ENCODE measurements at regions not wholly inside any gene's neighbourhood (a gene's known extent, or its start where the extent isn't known, plus 50 kb on each side); places are given as distances from the start of the nearest gene placed in this dataset.
"Not testable (repeated sequence)": the region's sequence is repeated elsewhere in the genome, so short reads cannot be mapped to it uniquely, and the experiment has no call there.

GRCh38 chr14:43258396-43258795 lies 1248.7 kb downstream of the FSCB start:
- DNase-seq: no peak

- not testable (repeated sequence) for DNase-seq
These were observed 1250.1 kb downstream of the FSCB start for GRCh38 chr14:43256996-43257395.

DNA sequence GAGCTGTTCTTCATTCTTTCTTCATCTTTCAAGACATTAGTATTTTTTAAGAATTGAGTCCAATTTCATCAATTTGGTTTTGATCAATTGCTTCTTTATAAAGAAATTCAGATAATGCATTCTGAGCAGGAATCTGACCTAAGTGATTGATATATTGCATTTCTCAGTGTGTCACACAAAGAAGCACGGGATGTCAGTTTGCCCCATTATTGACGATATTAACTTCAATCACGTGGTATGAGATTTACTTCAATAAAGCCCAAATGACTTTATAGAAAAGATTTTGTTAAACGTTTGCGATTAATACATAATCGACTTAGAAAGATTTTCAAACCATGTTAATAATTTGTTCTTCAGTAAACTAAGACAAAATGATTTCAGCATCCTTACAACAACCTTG lies 1254.2 kb downstream of the FSCB start:
- DNase-seq: no peak

DNA sequence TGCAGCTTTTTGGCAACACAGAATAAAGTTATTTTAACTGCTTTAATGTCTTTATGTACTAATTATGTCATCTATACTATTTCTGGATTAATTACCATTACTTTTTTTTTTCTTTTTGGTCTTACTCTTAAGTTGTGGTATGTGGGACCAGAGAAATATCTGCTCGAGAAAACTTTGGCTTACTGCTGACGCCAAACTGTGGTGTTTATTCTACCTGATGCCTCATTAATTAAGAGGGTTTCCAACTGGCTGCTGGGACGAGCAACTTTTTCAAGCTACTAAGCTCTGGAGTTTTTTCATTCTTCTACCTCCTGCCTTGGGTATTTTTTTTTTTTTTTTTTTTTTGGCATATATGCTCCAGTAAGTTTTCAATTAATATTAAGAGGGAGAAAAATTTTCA lies 1257.5 kb downstream of the FSCB start:
- DNase-seq: no peak

- DNase-seq: no peak
These were observed 1258.0 kb downstream of the FSCB start for GRCh38 chr14:43249116-43249515.

GRCh38 chr14:43247877-43248276 lies 1259.2 kb downstream of the FSCB start:
- DNase-seq: no peak

- DNase-seq: no peak
These were observed 1262.9 kb downstream of the FSCB start for GRCh38 chr14:43244142-43244625.

DNA sequence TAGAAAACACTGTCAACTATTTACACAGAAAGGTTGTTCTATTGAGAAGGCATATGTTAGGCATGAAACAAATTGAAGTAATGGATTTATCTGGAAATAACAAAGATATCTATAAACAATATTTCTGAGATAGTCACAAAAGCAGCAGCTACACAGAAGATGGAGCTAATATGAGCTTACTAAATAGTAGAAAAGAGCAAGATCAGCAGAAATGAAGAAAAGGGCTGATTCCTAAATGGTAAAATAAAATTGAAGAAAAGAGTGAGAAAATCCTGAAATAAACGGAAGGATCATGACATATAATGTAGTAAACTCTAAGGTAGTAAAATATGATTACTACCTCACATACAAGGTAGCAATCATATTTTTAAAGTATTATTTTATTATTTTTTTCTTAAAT lies 1263.9 kb downstream of the FSCB start:
- no peak for DNase-seq

DNA sequence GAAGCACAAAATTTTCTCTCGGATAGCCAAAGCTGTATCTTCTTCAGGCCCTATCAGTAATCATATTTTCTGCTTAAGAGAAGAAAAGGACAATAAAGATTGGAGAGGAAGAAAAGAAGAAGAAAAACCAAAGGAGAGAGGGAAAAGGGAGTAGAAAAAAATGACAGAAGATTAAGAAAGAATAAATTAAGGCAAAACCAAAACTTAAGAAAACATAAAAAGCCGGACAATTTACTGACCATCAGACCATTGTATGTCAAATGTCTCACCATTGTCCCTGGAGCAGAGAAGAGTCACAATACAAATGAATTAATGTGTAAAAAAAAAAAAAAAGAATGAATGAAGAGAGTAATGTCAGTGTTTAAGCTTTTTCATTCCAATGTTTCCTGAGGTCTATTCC lies 1274.8 kb downstream of the FSCB start:
- DNase-seq: no peak

DNA sequence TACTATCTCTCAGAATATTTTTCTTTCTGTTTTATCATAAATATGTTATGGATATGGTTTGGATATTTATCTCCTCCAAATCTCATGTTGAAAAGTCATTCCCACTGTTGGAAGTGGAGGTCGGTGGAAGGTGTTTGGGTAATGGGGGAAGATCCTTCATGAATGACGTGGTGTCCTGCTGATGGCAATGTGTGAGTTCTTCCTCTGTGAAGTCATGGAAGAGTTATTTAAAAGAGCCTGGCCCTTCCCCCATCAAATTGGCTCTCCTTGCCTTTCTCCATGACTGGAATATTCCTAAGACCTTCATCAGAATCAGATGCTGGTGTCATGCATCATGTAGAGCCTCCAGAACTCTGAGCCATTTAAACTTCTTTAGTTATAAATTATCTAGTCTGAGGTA lies 1291.6 kb downstream of the FSCB start:
- no peak for DNase-seq

- no peak for DNase-seq
These were observed 1299.9 kb downstream of the FSCB start for GRCh38 chr14:43207189-43207588.

DNA sequence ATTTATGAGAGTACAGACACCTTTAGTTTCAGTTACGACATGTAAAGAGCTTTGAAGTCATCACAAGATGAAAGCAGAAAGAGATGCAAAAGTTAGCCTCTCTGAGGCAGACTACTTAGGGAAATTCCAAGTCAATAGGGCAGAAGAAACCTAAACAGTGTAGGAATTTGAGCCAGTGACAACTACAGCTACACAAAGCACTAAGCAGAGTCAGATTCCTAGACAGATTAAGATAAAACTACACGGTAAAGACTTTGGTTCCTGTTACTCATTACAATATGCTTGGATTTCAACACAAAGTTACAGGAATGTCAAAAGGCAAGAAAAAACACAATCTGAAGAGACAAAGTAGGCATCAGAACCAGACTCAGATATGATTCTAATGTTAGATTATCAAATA lies 1302.3 kb downstream of the FSCB start:
- DNase-seq: no peak

DNA sequence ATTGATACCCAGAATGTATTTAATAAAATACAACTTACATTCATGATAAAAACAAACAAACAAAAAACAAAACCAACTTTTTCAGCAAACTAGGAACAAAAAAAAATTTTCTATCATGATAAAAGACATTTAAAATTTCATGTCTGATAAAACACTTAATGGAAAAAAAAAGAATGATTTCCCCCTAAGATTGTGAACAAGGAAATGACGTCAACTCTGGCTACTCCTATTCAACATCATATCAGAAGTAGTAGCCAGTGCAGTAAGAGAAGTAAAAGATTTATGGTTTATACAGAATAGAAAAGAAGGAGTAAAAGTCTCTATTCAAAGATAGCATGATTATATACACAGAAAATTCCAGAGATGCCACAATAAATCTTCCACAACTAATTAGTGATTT lies 1306.6 kb downstream of the FSCB start:
- DNase-seq: no peak

DNA sequence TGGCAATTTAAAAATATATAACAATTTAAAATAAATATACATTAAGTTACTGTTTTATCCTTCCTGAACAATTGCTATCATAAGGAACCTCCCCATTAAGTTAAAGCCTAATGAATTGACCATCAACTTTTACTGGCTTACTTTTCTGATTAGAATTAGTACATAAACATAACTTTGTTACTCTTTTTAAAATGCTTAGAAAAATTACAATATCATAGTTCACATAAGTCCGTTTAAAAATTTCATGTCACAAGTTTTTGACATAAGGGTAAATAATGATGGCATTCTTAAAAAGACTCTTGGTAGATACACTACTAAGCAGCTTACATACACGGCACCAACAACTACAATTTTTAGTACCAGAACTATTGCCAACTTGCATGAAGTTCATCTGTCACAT lies 1308.6 kb downstream of the FSCB start:
- no peak for DNase-seq

DNA sequence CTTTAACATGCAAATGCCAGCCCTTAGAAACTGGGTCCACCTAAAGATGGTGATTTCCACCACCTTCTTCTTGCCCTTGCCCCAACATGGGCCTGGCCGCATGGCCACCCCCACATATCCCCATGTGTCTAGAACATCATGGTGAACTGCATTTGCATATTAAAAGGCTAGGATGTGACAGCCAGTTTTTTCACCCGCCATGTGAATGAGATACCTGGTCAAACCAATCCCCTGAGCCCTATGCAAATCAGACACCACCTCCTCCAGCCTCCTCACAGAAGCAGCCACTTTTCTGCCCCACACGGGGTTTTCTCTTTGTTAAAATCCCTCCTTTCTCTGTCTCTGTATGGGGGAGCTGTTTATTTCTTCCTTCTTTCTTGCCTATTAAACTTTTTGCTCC lies 1322.5 kb downstream of the FSCB start:
- no peak for DNase-seq

DNA sequence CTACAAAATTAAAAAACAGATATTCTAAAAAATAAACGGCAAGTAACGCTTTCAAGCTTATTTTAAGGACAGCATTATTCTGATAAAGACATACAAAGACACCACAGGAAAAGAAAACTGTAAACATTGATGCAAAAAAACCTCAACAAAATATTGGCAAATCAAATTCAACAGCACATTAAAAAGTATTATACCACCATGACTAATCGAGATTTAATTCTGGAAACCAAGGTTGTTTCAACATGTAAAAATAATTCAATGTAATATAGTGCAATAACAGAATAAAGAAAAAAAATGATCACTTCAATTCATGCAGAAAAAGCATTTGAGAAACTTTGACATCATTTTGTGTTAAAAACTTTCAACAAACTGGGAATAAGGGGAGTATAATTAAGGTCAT lies 1323.2 kb downstream of the FSCB start:
- no peak for DNase-seq

DNA sequence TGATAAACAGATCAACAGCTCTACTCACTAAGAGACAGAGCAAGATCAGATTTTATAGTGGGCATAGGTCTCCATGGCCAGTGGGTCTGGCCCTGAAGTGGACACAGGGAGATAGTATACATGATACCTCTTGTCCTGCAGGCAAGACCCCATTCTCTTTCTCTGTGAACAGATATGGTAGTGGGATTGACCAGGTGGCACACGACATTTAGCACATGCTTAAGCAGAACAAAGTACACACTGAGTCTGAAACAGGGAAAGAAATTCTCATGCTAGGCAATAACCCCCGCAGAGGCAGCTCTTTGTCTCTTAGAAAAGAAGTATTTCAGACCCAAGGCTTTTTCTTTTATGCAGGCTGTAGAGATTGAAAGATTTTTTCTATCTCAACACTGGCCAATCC lies 1331.2 kb downstream of the FSCB start:
- DNase-seq: no peak

DNA sequence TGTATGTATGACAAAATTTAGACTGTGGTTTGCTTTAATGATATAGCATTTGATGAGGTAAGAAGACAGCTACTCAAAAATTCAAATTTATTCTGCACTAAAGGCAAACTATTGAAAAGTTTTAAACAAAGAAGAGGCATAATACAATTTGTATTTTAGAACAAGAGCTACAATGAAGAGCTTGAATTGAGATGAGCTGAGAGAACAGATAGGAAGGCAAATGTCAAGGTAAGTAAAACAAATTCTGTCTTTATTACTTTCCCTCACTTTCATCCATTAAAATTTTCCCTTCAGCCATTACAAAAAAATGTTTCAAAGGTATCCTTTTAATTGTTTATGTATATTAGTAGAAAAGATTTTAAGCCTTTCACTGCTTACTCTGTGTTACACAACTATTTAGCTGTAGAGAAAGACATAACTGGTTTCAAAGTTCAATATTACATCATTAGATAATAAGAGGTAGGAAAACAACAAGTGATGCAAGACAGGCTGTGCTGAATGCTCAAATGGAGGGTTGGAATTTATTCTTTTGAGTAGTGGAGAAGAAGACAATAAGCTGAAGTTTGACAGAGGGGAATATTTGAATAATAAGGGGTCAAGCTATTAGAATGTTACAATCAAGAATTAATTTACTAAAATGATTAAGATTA lies 1334.1 kb downstream of the FSCB start:
- DNase-seq: no peak

- DNase-seq: no peak
These were observed 1337.4 kb downstream of the FSCB start for GRCh38 chr14:43169722-43170121.

DNA sequence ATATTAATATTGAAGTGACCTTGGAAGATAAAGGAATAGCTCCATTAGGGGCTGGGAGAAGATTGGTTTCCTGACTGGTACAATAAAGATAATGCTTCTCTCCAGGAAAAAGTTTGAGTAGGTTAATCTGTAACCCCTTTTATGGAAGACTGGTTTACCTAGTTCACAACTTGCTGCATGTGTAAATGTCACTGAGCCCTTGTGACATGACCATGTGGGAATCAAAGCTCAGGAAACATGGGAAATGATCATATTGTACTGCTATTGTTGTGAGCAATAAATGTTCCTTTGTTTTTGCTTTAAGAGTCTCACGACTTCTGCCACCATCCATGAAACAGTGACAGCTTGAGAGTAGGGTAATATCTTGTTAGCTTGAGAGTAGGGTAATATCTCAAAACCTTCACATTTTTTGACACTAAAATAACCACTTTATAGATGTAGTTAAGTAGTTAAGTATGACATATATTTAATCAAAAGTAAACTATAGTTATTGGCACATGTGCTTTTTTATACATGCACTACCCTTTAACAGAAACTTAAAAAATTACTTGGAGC lies 1338.6 kb downstream of the FSCB start:
- no peak for DNase-seq

DNA sequence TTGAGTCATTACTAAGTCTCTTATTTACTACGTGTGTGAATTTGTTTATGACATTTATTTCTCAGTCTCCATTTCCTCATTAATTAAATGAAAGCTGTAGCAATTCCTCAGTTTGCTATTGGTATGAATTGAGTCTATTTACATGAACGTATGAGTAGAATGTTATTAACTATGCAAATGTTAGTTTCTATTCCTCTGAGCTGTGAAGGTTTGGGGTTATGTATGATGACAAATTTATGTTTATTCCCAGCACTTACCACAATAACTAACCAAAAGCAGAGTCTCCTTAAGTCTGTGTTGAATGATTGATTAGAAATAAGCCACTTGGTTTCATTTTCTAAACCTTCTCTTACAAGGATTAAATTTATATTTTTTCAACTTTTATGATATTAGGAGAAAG lies 1340.9 kb downstream of the FSCB start:
- DNase-seq: no peak

DNA sequence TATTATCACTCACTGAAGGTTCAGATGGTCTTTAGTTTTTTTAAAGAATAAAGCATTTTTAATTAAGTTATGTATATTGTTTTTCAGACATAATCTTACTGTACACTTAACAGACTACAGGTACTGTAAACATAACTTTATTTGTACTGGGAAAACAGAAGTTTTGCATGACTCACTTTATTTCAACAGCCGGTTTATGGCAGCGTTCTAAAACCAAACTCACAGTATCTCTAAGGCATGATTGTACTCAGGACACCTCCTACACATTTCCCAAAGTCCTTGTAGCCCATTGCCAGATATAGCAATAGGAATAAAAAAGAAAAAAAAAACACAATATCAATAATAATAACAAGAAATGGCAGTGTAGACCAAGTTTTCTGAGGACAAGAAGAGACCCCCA lies 1341.4 kb downstream of the FSCB start:
- DNase-seq: no peak

GRCh38 chr14:43161477-43161876 lies 1345.6 kb downstream of the FSCB start:
- DNase-seq: no peak

GRCh38 chr14:43157661-43158060 lies 1349.4 kb downstream of the FSCB start:
- DNase-seq: no peak

DNA sequence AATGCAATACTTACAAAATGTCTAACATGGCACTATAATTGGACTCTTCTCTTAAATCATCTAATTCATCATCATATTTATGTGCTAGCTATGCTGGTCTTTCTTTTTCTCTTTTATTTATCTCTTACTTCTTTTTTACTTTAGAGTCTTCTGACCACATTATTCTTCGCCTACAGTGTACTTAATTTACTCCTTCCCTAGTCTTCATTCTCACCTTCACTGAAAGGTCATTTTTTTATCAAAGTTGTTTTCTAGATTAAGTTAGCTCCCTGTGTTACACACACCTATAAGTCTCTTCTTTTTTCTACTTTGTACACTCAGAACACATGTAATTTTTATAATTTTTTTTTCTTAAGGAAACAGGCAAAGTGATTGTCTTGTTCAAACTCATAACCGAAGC lies 1351.2 kb downstream of the FSCB start:
- no peak for DNase-seq

Data from occipital lobe (tissue), 1 donor.